Thyroid gland (tissue), 4 donors: ENCODE measurements at regions not wholly inside any gene's neighbourhood (a gene's known extent, or its start where the extent isn't known, plus 50 kb on each side); places are given as distances from the start of the nearest gene placed in this dataset.

Experiments
- POLR2A ChIP-seq, 2 donors: fragments of 450-650 bp; IDR thresholded peaks; one replicate each; pipeline ENCODE4 v1.6.1; 2017; ENCODE audit warnings: antibody characterized with exemption in 2 of 2, mild to moderate bottlenecking in 2 of 2, moderate library complexity in 1 of 2
- TF ChIP-seq, protein P1 (sequence below), 6 experiments: fragments of 200-600 bp in 3 of 6; fragments of 450-650 bp in 3 of 6; sonication (generic) in 3 of 6; IDR thresholded peaks; one replicate each; pipeline ENCODE4 v1.5.1; 2016 to 2019; ENCODE audit warnings: antibody characterized with exemption in 6 of 6, mild to moderate bottlenecking in 2 of 6, inconsistent platforms in 1 of 6, moderate library complexity in 1 of 6

DNA sequence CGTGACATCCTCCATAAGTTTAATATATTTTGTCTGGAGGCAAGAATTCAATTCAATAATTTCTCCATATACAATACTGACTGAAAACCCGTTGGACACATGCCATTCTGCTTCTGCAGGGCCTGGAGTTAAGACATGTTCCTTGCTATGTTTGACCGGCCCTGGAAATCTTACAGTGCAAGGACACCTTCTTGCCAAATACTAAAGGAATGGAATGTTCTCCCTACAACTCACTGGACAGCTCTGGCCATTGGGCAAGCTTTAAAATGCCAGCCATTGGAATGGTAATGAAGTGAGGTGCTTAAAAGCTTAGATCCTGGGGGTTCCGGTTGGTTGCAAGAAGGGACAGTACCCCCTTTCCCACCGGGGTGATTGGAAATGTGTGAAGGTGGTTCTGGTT, 329.8 kb upstream of the PROK2 start:
- TF ChIP-seq, protein P1, sequence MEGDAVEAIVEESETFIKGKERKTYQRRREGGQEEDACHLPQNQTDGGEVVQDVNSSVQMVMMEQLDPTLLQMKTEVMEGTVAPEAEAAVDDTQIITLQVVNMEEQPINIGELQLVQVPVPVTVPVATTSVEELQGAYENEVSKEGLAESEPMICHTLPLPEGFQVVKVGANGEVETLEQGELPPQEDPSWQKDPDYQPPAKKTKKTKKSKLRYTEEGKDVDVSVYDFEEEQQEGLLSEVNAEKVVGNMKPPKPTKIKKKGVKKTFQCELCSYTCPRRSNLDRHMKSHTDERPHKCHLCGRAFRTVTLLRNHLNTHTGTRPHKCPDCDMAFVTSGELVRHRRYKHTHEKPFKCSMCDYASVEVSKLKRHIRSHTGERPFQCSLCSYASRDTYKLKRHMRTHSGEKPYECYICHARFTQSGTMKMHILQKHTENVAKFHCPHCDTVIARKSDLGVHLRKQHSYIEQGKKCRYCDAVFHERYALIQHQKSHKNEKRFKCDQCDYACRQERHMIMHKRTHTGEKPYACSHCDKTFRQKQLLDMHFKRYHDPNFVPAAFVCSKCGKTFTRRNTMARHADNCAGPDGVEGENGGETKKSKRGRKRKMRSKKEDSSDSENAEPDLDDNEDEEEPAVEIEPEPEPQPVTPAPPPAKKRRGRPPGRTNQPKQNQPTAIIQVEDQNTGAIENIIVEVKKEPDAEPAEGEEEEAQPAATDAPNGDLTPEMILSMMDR (IDR thresholded peaks at IDR 0.05) = no peak
- no peak for TF ChIP-seq POLR2A (IDR thresholded peaks at IDR 0.05)
